ENCODE measurements at regions not wholly inside any gene's neighbourhood (a gene's known extent, or its start where the extent isn't known, plus 50 kb on each side); places are given as distances from the start of the nearest gene placed in this dataset.

- dilution Hi-C loops (cut with MboI; ENCODE audit: extremely low pct_ligation_motif_present, low sequenced_read_pairs) (no loop called here), intact Hi-C loops (cut with micrococcal nuclease) (no loop called here)
- Histone ChIP-seq H3K79me2 (ENCODE audit: control insufficient read depth, insufficient read depth, low read length) (no peaks in the 10 kb centered on the region), H3K4me2 (ENCODE audit: insufficient read depth, low read length) (no peak overlapping the region), H3K36me3 (ENCODE audit: control insufficient read depth in 2 of 2, extremely low read depth in 1 of 2, insufficient read depth in 2 of 2, low read length in 2 of 2) (no peaks in the 10 kb centered on the region), H3K9ac (replicated peaks; ENCODE audit: extremely low read depth, insufficient read depth, low read length) (no peak overlapping the region), H3K27ac (ENCODE audit: insufficient read depth, low read depth, low read length) (no peak overlapping the region), H3K4me1 (ENCODE audit: control insufficient read depth, extremely low read depth, insufficient read depth, low read length) (no peaks in the 10 kb centered on the region), H3K9me1 (replicated peaks; ENCODE audit: control insufficient read depth, extremely low read depth, insufficient read depth, low read length) (no peaks in the 10 kb centered on the region), H3K4me3 (replicated peaks in 1 of 3; ENCODE audit: insufficient read depth in 1 of 3, low read depth in 1 of 3, low read length in 3 of 3) (no peak overlapping the region), H3K9me3 (replicated peaks; ENCODE audit: control insufficient read depth, insufficient read depth, low read length) (no peaks in the 10 kb centered on the region), H2AFZ (ENCODE audit: low read depth, low read length) (no peak overlapping the region), H4K20me1 (replicated peaks; ENCODE audit: control insufficient read depth, extremely low read depth, insufficient read depth, low read length) (no peaks in the 10 kb centered on the region), H3K27me3 (ENCODE audit: control insufficient read depth in 2 of 2, insufficient read depth in 2 of 2, low read length in 2 of 2) (no peaks in the 10 kb centered on the region)
- BruUV-seq (replicated peaks) = no TSS peak
- TF ChIP-seq POLR2AphosphoS5 (IDR thresholded peaks at IDR 0.05; ENCODE audit: insufficient read depth, low read depth, low read length) = no peak
- no peak for TF ChIP-seq JUN (IDR thresholded peaks at IDR 0.05; ENCODE audit: borderline replicate concordance, insufficient read depth, insufficient read length, low read depth)
- TF ChIP-seq MYC (IDR thresholded peaks at IDR 0.05; ENCODE audit: low read depth, low read length) = no peak
- TF ChIP-seq FOS (IDR thresholded peaks at IDR 0.05; ENCODE audit: borderline replicate concordance, insufficient read depth, low read length) = no peak
- TF ChIP-seq GATA2 (IDR thresholded peaks at IDR 0.05; ENCODE audit: insufficient read depth, insufficient read length, low read depth, low read length) = no peak
- no peak for TF ChIP-seq CTCF (IDR thresholded peaks at IDR 0.05; ENCODE audit: extremely low read depth in 1 of 2, insufficient read depth in 1 of 2, low read depth in 1 of 2, low read length in 2 of 2)
- no peak for TF ChIP-seq POLR2A (IDR thresholded peaks at IDR 0.05; ENCODE audit: low read depth, low read length)
- ChIA-PET CTCF (interaction anchor here (2.0 kb wide), 1 partner anchor 167 kb away, joined by 6 read pairs; no protein-coding TSS in a partner anchor), POLR2A (no interaction called here)
- DNase-seq (ENCODE audit: low read depth, low spot score) (no peak), FAIRE-seq (no peak)
Observed at GRCh38 chr11:33575311-33575710, 125.3 kb downstream of the C11orf91 start.

DNA sequence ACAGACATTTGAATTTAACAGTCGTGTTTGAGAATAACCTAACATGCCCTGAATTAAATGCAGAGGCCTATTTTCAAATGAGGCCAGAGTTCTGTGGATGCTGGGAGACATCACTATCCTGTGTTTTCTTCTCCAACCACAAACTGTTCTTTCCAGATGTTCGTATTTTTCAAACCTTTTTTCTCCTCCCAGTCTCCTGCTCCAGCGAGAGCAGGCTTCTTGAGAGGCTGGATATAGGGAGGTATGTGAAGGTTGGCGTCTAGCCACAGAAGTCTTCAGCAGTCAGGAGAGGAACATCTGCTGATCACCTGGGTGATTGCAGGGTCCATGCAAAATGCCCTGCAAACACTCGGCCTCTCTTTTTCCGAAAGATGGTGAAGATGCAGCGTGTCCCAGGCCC lies 126.3 kb downstream of the C11orf91 start:
- TF ChIP-seq POLR2AphosphoS5 (IDR thresholded peaks at IDR 0.05; ENCODE audit: insufficient read depth, low read depth, low read length) (no peak), FOS (IDR thresholded peaks at IDR 0.05; ENCODE audit: borderline replicate concordance, insufficient read depth, low read length) (no peak), POLR2A (IDR thresholded peaks at IDR 0.05; ENCODE audit: low read depth, low read length) (no peak), MYC (IDR thresholded peaks at IDR 0.05; ENCODE audit: low read depth, low read length) (no peak), GATA2 (IDR thresholded peaks at IDR 0.05; ENCODE audit: insufficient read depth, insufficient read length, low read depth, low read length) (no peak), JUN (IDR thresholded peaks at IDR 0.05; ENCODE audit: borderline replicate concordance, insufficient read depth, insufficient read length, low read depth) (no peak), EZH2 (IDR thresholded peaks at IDR 0.05; ENCODE audit: borderline replicate concordance, low read depth, low read length, severe bottlenecking) (no peak), CTCF (IDR thresholded peaks at IDR 0.05; ENCODE audit: extremely low read depth in 1 of 2, insufficient read depth in 1 of 2, low read depth in 1 of 2, low read length in 2 of 2) (no peak)
- TF ChIP-seq, protein P1, sequence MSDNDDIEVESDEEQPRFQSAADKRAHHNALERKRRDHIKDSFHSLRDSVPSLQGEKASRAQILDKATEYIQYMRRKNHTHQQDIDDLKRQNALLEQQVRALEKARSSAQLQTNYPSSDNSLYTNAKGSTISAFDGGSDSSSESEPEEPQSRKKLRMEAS (IDR thresholded peaks at IDR 0.05; ENCODE audit: insufficient read depth, insufficient read length) = no peak
- H3K27me3 ChIP-seq (ENCODE audit: control insufficient read depth in 2 of 2, insufficient read depth in 2 of 2, low read length in 2 of 2) = no peaks in the 10 kb centered on the region
- intact Hi-C loops (cut with micrococcal nuclease) = no loop called here
- FAIRE-seq (peak; percentile 38), DNase-seq (ENCODE audit: low read depth, low spot score) (no peak)
- H3K4me1 ChIP-seq (ENCODE audit: control insufficient read depth, extremely low read depth, insufficient read depth, low read length) = no peaks in the 10 kb centered on the region
- H3K36me3 ChIP-seq (ENCODE audit: control insufficient read depth in 2 of 2, extremely low read depth in 1 of 2, insufficient read depth in 2 of 2, low read length in 2 of 2) = no peaks in the 10 kb centered on the region
- no peaks in the 10 kb centered on the region for H4K20me1 ChIP-seq (replicated peaks; ENCODE audit: control insufficient read depth, extremely low read depth, insufficient read depth, low read length)
- ChIA-PET POLR2A (no interaction called here), CTCF (interaction anchor here (2.0 kb wide), 1 partner anchor 168 kb away, joined by 6 read pairs; no protein-coding TSS in a partner anchor)
- no peaks in the 10 kb centered on the region for H3K9me1 ChIP-seq (replicated peaks; ENCODE audit: control insufficient read depth, extremely low read depth, insufficient read depth, low read length)
- dilution Hi-C loops (cut with MboI; ENCODE audit: extremely low pct_ligation_motif_present, low sequenced_read_pairs) = no loop called here
- H3K79me2 ChIP-seq (ENCODE audit: control insufficient read depth, insufficient read depth, low read length) = no peaks in the 10 kb centered on the region
- H3K4me2 ChIP-seq (ENCODE audit: insufficient read depth, low read length) = no peak overlapping the region
- H3K27ac ChIP-seq (ENCODE audit: insufficient read depth, low read depth, low read length) = no peak overlapping the region
- H3K9ac ChIP-seq (replicated peaks; ENCODE audit: extremely low read depth, insufficient read depth, low read length) = no peak overlapping the region
- no peaks in the 10 kb centered on the region for H3K9me3 ChIP-seq (replicated peaks; ENCODE audit: control insufficient read depth, insufficient read depth, low read length)
- no peak overlapping the region for H2AFZ ChIP-seq (ENCODE audit: low read depth, low read length)
- H3K4me3 ChIP-seq (replicated peaks in 1 of 3; ENCODE audit: insufficient read depth in 1 of 3, low read depth in 1 of 3, low read length in 3 of 3) = no peak overlapping the region
- BruUV-seq (replicated peaks) = no TSS peak
